GM11168 (cell line): ENCODE measurements at regions not wholly inside any gene's neighbourhood (a gene's known extent, or its start where the extent isn't known, plus 50 kb on each side); places are given as distances from the start of the nearest gene placed in this dataset.
"Not testable (repeated sequence)": the region's sequence is repeated elsewhere in the genome, so short reads cannot be mapped to it uniquely, and the experiment has no call there.

Source experiments
- in situ Hi-C: fragments of 300-500 bp; cut with MboI; formaldehyde crosslinking; loops from one replicate; pipeline ENCODE4 v1.12.0; 2022; ENCODE audit warnings: low sequenced_read_pairs; ENCODE audit not compliant: unreplicated experiment

- in situ Hi-C loops: no loop called here
Measured at GRCh38 chr5:54886866-54887265, 98.5 kb downstream of the ESM1 start.

- in situ Hi-C loops: no loop called here
Measured at GRCh38 chr5:54885636-54886035, 99.8 kb downstream of the ESM1 start.

- in situ Hi-C loops: no loop called here
Measured at GRCh38 chr5:54884195-54884536, 101.2 kb downstream of the ESM1 start.

- in situ Hi-C loops: no loop called here
Measured at GRCh38 chr5:54883374-54884194, 101.8 kb downstream of the ESM1 start.

- in situ Hi-C loops: no loop called here
Measured at GRCh38 chr5:54882841-54883240, 102.6 kb downstream of the ESM1 start.

- in situ Hi-C loops: no loop called here
Measured at GRCh38 chr5:54882101-54882500, 103.3 kb downstream of the ESM1 start.

- in situ Hi-C loops: no loop called here
Measured at GRCh38 chr5:54881286-54882005, 103.9 kb downstream of the ESM1 start.

- in situ Hi-C loops: no loop called here
Measured at GRCh38 chr5:54876976-54877375, 108.4 kb downstream of the ESM1 start.

GRCh38 chr5:54876556-54876955 lies 108.8 kb downstream of the ESM1 start:
- in situ Hi-C loops: no loop called here

- in situ Hi-C loops: no loop called here
Measured at GRCh38 chr5:54874337-54875021, 110.9 kb downstream of the ESM1 start.

GRCh38 chr5:54873691-54874090 lies 111.7 kb downstream of the ESM1 start:
- in situ Hi-C loops: no loop called here

- in situ Hi-C loops: no loop called here
Measured at GRCh38 chr5:54872810-54873209, 112.6 kb downstream of the ESM1 start.

GRCh38 chr5:54870271-54870670 lies 115.1 kb downstream of the ESM1 start:
- in situ Hi-C loops: no loop called here

GRCh38 chr5:54869691-54870090 lies 115.7 kb downstream of the ESM1 start:
- in situ Hi-C loops: no loop called here

- in situ Hi-C loops: no loop called here
Measured at GRCh38 chr5:54868511-54869483, 116.6 kb downstream of the ESM1 start.

GRCh38 chr5:54867310-54867944 lies 118.0 kb downstream of the ESM1 start:
- in situ Hi-C loops: no loop called here

- in situ Hi-C loops: not testable (repeated sequence)
Measured at GRCh38 chr5:54864911-54865515, 120.4 kb downstream of the ESM1 start.

- in situ Hi-C loops: no loop called here
Measured at GRCh38 chr5:54862036-54862435, 123.4 kb downstream of the ESM1 start.

- in situ Hi-C loops: no loop called here
Measured at GRCh38 chr5:54861212-54861894, 124.0 kb downstream of the ESM1 start.
